SIG-M5 treated with dmso at 0.1 percent for 504 hours (cell line): ENCODE measurements at regions not wholly inside any gene's neighbourhood (a gene's known extent, or its start where the extent isn't known, plus 50 kb on each side); places are given as distances from the start of the nearest gene placed in this dataset.

Source experiments
- DNase-seq: peaks from one replicate; lab custom pipeline; 2025; ENCODE audit not compliant: unreplicated experiment; lab: John Stamatoyannopoulos, UW

GRCh38 chr14:98953551-98954348 lies 318.2 kb downstream of the BCL11B start:
- no peak for DNase-seq

DNA sequence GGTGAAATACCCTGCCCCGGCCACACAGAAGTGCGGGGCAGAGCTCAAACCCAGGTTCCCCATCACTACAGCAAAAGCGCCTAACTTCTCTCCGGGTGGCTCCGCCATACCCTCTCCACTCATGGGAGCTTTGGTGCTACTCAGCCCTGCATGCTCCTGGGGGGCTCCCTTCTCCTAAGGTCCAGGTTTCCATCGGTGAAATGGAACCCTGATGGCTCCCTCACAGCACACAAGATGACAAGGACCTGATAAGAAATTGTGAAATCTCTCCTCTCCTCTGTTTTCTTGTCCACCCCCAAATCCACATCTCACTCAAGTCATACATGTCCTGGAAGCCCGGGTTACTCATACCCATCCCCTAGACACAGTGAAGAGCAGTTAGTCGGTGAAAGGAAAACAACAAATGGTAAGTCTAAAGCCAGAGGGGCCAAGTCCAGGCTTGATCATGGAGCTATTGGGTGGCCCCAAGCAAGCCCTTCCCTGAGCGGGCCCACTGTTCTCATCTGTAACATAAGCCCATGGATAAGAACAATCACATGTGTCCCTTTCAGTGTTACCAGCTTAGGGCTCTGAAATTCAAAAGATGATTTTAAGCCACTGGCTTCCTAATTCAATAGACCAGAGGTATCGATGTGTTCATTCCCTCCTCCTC lies 317.5 kb downstream of the BCL11B start:
- DNase-seq = no peak

- DNase-seq = no peak
Measured at GRCh38 chr14:98955036-98955740, 316.8 kb downstream of the BCL11B start.

- no peak for DNase-seq
Measured at GRCh38 chr14:98955741-98956070, 316.3 kb downstream of the BCL11B start.

DNA sequence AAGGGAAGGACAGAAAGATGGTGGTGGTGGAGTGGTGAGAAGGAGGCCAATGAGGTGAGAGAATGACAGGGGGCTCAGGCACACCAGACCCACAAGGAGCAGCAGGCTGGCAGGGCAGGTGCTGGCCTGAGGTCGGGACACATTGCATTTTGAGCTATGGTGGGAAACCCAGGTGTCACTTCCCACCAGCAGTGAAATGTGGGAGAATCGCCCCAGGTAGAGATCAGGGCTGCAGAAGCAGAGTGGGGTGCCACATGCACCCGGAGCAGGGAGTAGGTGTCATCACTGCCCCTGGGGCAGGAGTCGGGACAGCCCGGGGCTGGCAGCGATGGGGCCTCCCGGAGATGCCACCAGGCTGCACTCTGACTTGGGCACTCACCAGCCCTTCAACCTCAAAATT lies 315.8 kb downstream of the BCL11B start:
- no peak for DNase-seq

- DNase-seq = no peak
Measured at GRCh38 chr14:98956661-98957060, 315.3 kb downstream of the BCL11B start.

- DNase-seq = peak; percentile 80
Measured at GRCh38 chr14:98957211-98958047, 314.6 kb downstream of the BCL11B start.

GRCh38 chr14:98958048-98958631 lies 313.9 kb downstream of the BCL11B start:
- DNase-seq = no peak

DNA sequence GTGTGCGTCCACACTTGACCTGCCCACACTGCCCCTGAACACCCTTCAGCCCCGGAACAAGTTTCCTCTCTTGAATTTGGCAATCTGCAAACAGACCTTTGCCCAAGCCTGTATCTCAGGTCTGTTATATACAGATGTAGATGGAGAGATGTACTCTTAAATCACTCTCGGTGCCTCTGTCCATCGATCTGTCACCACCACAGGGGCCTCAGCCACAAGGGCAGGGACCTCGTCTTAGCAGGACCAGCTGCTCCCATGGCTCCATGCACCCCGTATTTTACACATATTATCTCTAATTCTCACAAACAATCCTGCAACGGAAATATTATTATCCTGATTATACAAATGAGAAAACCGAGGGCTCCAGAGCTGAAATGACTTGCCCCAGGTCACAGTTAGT lies 313.4 kb downstream of the BCL11B start:
- no peak for DNase-seq

- DNase-seq = no peak
Measured at GRCh38 chr14:98959410-98959809, 312.6 kb downstream of the BCL11B start.

DNA sequence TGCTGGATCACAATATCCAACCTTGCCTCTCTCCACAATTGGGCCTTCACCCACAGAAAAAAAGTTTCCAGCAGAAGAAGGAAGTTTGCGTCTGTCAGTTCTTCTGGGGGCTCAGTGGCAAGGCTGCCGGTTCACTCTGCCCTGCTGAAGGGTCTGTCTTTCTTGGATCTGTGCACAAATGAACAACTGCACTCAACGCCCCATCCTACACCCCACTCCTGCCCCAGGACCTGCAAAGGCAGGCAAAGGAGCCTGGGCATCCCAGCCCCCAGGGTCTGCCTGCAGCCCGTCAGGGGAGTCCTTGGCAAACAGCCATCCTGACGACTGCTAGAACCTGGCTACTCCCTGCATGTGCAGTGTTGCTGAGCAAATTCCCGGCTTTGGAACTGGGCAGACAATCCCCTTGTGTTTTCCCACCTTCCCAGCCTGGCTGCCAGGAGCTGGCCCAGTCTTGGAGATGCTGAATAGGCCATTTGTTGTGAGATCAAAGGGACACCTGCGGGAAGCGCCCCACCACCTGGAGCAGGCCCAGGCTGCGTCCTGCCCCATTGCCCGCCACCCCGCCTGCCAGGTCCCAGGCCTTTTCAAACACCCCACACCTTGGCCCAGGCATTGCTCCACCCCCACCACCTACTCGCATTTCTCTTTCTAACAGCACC lies 311.9 kb downstream of the BCL11B start:
- DNase-seq = no peak

DNA sequence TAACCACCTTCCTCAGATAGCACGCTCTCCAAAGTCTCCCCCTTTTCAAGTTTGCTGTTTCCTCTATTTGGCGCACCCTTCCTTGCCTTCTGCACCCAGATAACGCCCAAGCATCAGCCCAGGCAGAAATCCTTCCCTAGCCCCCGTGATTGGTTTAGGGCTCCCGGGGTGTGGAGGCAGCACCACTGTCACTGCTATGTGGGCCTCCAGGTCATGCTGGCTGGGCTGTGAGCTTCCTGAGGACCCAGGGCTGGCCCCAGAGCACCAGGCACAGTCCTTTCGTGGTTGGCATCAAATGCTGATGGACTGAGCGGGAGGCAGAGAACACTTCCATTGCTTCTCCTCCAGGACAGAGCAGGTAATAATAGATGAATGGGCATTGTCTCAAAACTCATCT lies 311.4 kb downstream of the BCL11B start:
- no peak for DNase-seq

GRCh38 chr14:98961191-98961590 lies 310.8 kb downstream of the BCL11B start:
- no peak for DNase-seq

- no peak for DNase-seq
Measured at GRCh38 chr14:98962118-98962517, 309.9 kb downstream of the BCL11B start.

GRCh38 chr14:98963610-98964009 lies 308.4 kb downstream of the BCL11B start:
- no peak for DNase-seq

DNA sequence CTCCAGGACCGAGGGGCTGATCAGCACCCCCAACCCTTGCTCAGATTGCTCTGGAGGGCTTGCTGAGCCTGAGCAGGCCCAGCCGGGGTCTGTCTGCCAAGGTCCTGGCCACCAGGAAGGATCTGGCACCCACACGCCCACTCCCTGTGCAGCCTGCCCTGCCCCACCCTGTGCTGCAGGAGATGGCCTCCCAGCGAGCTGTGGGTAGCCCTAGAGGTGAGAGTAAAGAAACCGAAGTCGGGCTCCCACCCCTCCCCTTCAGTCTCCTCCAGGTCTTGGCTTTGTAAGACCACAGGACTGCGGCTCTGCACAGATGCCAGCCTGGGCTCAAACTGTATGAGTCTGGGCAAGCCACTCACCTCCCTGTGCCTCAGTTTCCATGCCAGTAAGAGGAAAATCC lies 307.8 kb downstream of the BCL11B start:
- no peak for DNase-seq

- DNase-seq = no peak
Measured at GRCh38 chr14:98965076-98965475, 306.9 kb downstream of the BCL11B start.

- DNase-seq = no peak
Measured at GRCh38 chr14:98966016-98966415, 306.0 kb downstream of the BCL11B start.

DNA sequence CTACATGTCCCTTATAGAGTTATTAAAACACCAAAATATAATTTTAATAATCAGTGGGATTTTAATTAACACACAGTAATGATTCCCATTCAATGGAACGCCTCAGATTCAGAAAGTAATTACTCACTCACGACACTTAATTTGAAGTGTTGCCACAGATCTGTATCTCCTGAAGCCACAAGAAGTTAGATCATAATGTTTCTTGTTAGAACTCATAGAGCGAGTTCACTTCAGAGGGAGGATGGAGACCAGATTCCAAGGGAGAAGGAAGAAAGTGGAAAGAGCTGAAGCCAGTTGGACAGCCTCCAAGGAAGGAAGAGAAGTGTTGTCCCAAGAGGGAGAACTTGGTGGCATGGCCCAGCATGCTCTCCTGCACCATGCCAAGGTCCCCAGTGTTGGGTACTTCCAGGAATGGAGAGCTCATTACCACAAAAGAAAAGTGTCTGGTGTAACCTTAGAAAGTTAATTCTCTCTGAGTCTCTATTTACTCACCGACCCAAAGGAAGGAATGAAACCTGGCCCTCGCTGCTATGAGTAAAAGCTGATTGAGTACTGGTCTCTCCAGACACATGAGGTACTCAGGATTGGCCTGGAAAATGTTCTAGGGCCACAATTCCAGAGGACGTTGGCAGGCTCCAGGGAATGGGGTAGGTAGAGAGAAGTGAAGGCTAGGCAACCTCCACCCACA lies 305.4 kb downstream of the BCL11B start:
- DNase-seq = no peak

GRCh38 chr14:98974113-98974512 lies 297.9 kb downstream of the BCL11B start:
- no peak for DNase-seq
